Posterior cingulate gyrus (tissue), 11 donors: ENCODE measurements at regions not wholly inside any gene's neighbourhood (a gene's known extent, or its start where the extent isn't known, plus 50 kb on each side); places are given as distances from the start of the nearest gene placed in this dataset.
"Not testable (repeated sequence)": the region's sequence is repeated elsewhere in the genome, so short reads cannot be mapped to it uniquely, and the experiment has no call there.

Experiments used
- DNase-seq, 10 donors: peaks; one replicate each; pipeline versions ENCODE4 v3.0.0 to v3.0.0-alpha.2; 2020 to 2021; ENCODE audit warnings: mixed read lengths in 3 of 10
- intact Hi-C: fragments of 100-400 bp; cut with DNase I; formaldehyde crosslinking; loops from one replicate; pipeline ENCODE4 v1.15.1; 2023

- DNase-seq, result no peak
- intact Hi-C loops, result no loop called here
Measured at GRCh38 chr14:41120402-41120801, 486.3 kb upstream of the LRFN5 start.

- DNase-seq, result no peak
- intact Hi-C loops, result no loop called here
Measured at GRCh38 chr14:41096131-41096530, 510.5 kb upstream of the LRFN5 start.

- DNase-seq, result no peak
- intact Hi-C loops, result no loop called here
Measured at GRCh38 chr14:41087056-41087455, 519.6 kb upstream of the LRFN5 start.

- intact Hi-C loops, result no loop called here
- no peak for DNase-seq
Measured at GRCh38 chr14:41073544-41073943, 533.1 kb upstream of the LRFN5 start.

GRCh38 chr14:41072776-41073175 is 533.9 kb upstream of the LRFN5 start:
- intact Hi-C loops, result no loop called here
- DNase-seq, result no peak

GRCh38 chr14:41071351-41071750 is 535.3 kb upstream of the LRFN5 start:
- intact Hi-C loops, result no loop called here
- DNase-seq, result no peak

- intact Hi-C loops, result no loop called here
Measured at GRCh38 chr14:41062826-41063225, 543.9 kb upstream of the LRFN5 start.

GRCh38 chr14:41055589-41055988 is 551.1 kb upstream of the LRFN5 start:
- no peak for DNase-seq
- intact Hi-C loops, result no loop called here

More at GRCh38 chr14:41062826-41063225, 543.9 kb upstream of the LRFN5 start:
- DNase-seq, result no peak

- DNase-seq, result no peak
- intact Hi-C loops, result no loop called here
Measured at GRCh38 chr14:41051801-41052200, 554.9 kb upstream of the LRFN5 start.

GRCh38 chr14:41047763-41048162 is 558.9 kb upstream of the LRFN5 start:
- no peak for DNase-seq
- intact Hi-C loops, result no loop called here

- intact Hi-C loops, result no loop called here
- DNase-seq, result no peak
Measured at GRCh38 chr14:41037388-41037787, 569.3 kb upstream of the LRFN5 start.

GRCh38 chr14:41034969-41035368 is 571.7 kb upstream of the LRFN5 start:
- intact Hi-C loops, result no loop called here
- DNase-seq, result no peak

GRCh38 chr14:41022932-41023331 is 583.7 kb upstream of the LRFN5 start:
- no peak for DNase-seq
- intact Hi-C loops, result no loop called here

- no peak for DNase-seq
- intact Hi-C loops, result no loop called here
Measured at GRCh38 chr14:41016213-41016612, 590.5 kb upstream of the LRFN5 start.

GRCh38 chr14:41000350-41000749 is 606.3 kb upstream of the LRFN5 start:
- intact Hi-C loops, result no loop called here
- DNase-seq, result no peak

- no peak for DNase-seq
- intact Hi-C loops, result no loop called here
Measured at GRCh38 chr14:40989260-40989659, 617.4 kb upstream of the LRFN5 start.

GRCh38 chr14:40987481-40987880 is 619.2 kb upstream of the LRFN5 start:
- no peak for DNase-seq
- intact Hi-C loops, result no loop called here

GRCh38 chr14:40986655-40987054 is 620.0 kb upstream of the LRFN5 start:
- intact Hi-C loops, result no loop called here
- DNase-seq, result no peak

GRCh38 chr14:40985584-40985983 is 621.1 kb upstream of the LRFN5 start:
- no peak for DNase-seq
- intact Hi-C loops, result no loop called here

GRCh38 chr14:40983604-40984003 is 623.1 kb upstream of the LRFN5 start:
- intact Hi-C loops, result no loop called here
- no peak for DNase-seq

GRCh38 chr14:40981247-40981646 is 625.4 kb upstream of the LRFN5 start:
- no peak for DNase-seq
- intact Hi-C loops, result no loop called here

GRCh38 chr14:40960257-40960656 is 646.4 kb upstream of the LRFN5 start:
- intact Hi-C loops, DNase-seq: not testable (repeated sequence)

- intact Hi-C loops, result no loop called here
- DNase-seq, result no peak
Measured at GRCh38 chr14:40955131-40955505, 651.6 kb upstream of the LRFN5 start.
